CD4-positive, alpha-beta T cell (primary cell): ENCODE measurements at regions not wholly inside any gene's neighbourhood (a gene's known extent, or its start where the extent isn't known, plus 50 kb on each side); places are given as distances from the start of the nearest gene placed in this dataset.

Source experiments
- ATAC-seq: fragments of 200-7000 bp; cut with Tn5 transposase; one replicate; pipeline ENCODE4 v1.10.0; 2022; ENCODE audit warnings: mild to moderate bottlenecking; ENCODE audit not compliant: poor library complexity
- CTCF ChIA-PET: fragments of 350-600 bp; sonication (Branson Sonifier 250); formaldehyde crosslinking; loops from one replicate; lab custom pipeline; 2021; ENCODE audit warnings: antibody characterized with exemption, inconsistent platforms; lab: Charles Lee
- POLR2A ChIA-PET: fragments of 350-600 bp; sonication (Branson Sonifier 250); formaldehyde crosslinking; loops from one replicate; lab custom pipeline; 2021; ENCODE audit warnings: antibody characterized with exemption, inconsistent platforms; lab: Charles Lee
- DNase-seq, 14 experiments: peaks; one replicate each; pipeline ENCODE4 v3.0.0-alpha.2; 2013 to 2020; ENCODE audit warnings: mixed read lengths in 2 of 14
- H3K27ac ChIP-seq, 2 donors: one replicate each; pipeline versions ENCODE4 v1.5.1 to v1.7.0; 2013; ENCODE audit warnings: low read length in 2 of 2, low read depth in 1 of 2, mild to moderate bottlenecking in 1 of 2
- H3K27me3 ChIP-seq, 2 experiments: 1 replicate in 1 of 2; 2 replicates in 1 of 2; pipeline versions ENCODE4 v1.6.1 to v1.7.0; 2013; ENCODE audit warnings: low read length in 2 of 2, control low read depth in 1 of 2, mild to moderate bottlenecking in 1 of 2, moderate library complexity in 1 of 2; ENCODE audit not compliant: insufficient read depth in 2 of 2, control insufficient read depth in 1 of 2
- H3K36me3 ChIP-seq: one replicate; pipeline ENCODE4 v1.6.1; 2013; ENCODE audit warnings: low read length, control low read depth; ENCODE audit not compliant: insufficient read depth
- H3K4me1 ChIP-seq: one replicate; pipeline ENCODE4 v1.6.1; 2013; ENCODE audit warnings: low read length, control low read depth; ENCODE audit not compliant: insufficient read depth
- H3K4me3 ChIP-seq: one replicate; pipeline ENCODE4 v1.5.1; 2013; ENCODE audit warnings: mild to moderate bottlenecking, low read length, moderate library complexity
- H3K9me3 ChIP-seq, 2 experiments: 1 replicate in 1 of 2; 2 replicates in 1 of 2; pipeline versions ENCODE4 v1.6.1 to v1.7.0; 2013; ENCODE audit warnings: low read length in 2 of 2, mild to moderate bottlenecking in 2 of 2, control low read depth in 1 of 2, moderate library complexity in 1 of 2; ENCODE audit not compliant: control insufficient read depth in 1 of 2, insufficient read depth in 1 of 2
- H3K27ac Mint-ChIP-seq: one replicate; pipeline ENCODE4 v1.8.0; 2020; ENCODE audit warnings: mixed read lengths
- H3K27me3 Mint-ChIP-seq: one replicate; pipeline ENCODE4 v1.8.0; 2021; ENCODE audit warnings: mixed read lengths
- H3K36me3 Mint-ChIP-seq: one replicate; pipeline ENCODE4 v1.8.0; 2021; ENCODE audit warnings: low read depth, mixed read lengths
- H3K4me1 Mint-ChIP-seq: one replicate; pipeline ENCODE4 v1.8.0; 2021; ENCODE audit warnings: low read depth, mixed read lengths
- H3K4me3 Mint-ChIP-seq: one replicate; pipeline ENCODE4 v1.8.0; 2020; ENCODE audit warnings: mild to moderate bottlenecking, mixed read lengths
- H3K9me3 Mint-ChIP-seq: one replicate; pipeline ENCODE4 v1.8.0; 2020; ENCODE audit warnings: mixed read lengths
- intact Hi-C, 2 experiments: fragments of 100-400 bp; cut with DNase I in 1 of 2; cut with micrococcal nuclease in 1 of 2; formaldehyde crosslinking; loops; one replicate each; pipeline versions ENCODE4 v1.15.1 to v1.9.0; 2023 to 2025; cut with DNase I, micrococcal nuclease
- TF ChIP-seq, protein P1 (sequence below): fragments of 200-600 bp; IDR thresholded peaks from one replicate; pipeline ENCODE4 v1.8.0; 2022; ENCODE audit warnings: antibody characterized with exemption, mild to moderate bottlenecking

DNA sequence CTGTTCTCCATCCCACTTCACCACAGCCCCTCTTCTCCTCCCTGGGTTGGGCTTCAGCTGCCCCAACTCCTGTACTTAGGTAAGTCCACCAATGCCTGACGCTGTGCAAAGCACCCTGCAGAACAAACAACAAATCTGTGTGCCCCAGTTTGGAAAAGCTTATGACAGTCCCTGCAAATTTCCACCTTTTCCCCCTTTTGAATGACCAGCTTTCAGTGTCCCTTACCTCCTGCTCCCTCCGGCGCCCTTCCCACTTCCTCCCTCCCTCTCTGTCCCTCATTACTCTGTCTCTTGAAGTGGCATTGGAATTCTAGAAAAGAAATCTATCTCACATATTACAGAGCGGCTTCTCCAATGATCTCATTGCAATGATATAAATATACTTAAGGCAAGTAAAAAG is 352.9 kb upstream of the B3GAT1 start:
- H3K4me3 Mint-ChIP-seq = no peak overlapping the region
- H3K36me3 Mint-ChIP-seq = peaks cover 5% of the 10 kb centered on the region
- H3K9me3 ChIP-seq = peaks cover 11 to 17% of the 10 kb centered on the region in 2 experiments
- TF ChIP-seq, protein P1, sequence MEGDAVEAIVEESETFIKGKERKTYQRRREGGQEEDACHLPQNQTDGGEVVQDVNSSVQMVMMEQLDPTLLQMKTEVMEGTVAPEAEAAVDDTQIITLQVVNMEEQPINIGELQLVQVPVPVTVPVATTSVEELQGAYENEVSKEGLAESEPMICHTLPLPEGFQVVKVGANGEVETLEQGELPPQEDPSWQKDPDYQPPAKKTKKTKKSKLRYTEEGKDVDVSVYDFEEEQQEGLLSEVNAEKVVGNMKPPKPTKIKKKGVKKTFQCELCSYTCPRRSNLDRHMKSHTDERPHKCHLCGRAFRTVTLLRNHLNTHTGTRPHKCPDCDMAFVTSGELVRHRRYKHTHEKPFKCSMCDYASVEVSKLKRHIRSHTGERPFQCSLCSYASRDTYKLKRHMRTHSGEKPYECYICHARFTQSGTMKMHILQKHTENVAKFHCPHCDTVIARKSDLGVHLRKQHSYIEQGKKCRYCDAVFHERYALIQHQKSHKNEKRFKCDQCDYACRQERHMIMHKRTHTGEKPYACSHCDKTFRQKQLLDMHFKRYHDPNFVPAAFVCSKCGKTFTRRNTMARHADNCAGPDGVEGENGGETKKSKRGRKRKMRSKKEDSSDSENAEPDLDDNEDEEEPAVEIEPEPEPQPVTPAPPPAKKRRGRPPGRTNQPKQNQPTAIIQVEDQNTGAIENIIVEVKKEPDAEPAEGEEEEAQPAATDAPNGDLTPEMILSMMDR = no peak
- peaks cover 6% of the 10 kb centered on the region for H3K9me3 Mint-ChIP-seq
- H3K4me1 ChIP-seq = no peaks in the 10 kb centered on the region
- intact Hi-C loops = no loop called here
- peaks cover 0 to 4% of the 10 kb centered on the region in 2 experiments for H3K27me3 ChIP-seq
- no peak overlapping the region for H3K27ac ChIP-seq
- no peak for DNase-seq
- ATAC-seq = no peak
- ChIA-PET POLR2A (no interaction called here), CTCF (no interaction called here)
- H3K36me3 ChIP-seq = no peaks in the 10 kb centered on the region
- H3K27ac Mint-ChIP-seq = no peak overlapping the region
- no peak overlapping the region for H3K4me3 ChIP-seq
- peaks cover 26% of the 10 kb centered on the region for H3K27me3 Mint-ChIP-seq
- no peaks in the 10 kb centered on the region for H3K4me1 Mint-ChIP-seq

DNA sequence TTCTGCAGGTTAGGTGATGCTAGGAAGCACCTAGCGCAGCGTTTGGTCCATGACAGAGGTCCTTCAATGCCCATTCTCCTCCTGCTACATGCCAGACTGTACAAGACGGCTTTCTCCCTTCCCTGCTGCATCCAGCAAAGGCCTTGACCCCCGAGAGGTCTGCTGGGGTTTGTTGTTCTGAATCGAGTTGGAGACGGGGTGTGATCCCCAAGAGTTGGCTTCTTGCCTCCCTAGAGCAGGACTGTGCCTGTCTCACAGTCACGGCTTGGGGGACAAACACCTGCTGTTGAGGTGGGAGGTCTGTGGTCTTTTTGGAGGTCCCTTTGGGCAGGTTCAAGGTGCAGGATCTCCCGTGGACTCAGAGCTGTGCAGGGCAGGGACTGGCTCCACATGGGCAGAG is 352.3 kb upstream of the B3GAT1 start:
- TF ChIP-seq, protein P1 = no peak
- no peak overlapping the region for H3K27ac Mint-ChIP-seq
- Histone ChIP-seq H3K4me3 (no peak overlapping the region), H3K9me3 (peaks cover 11 to 17% of the 10 kb centered on the region in 2 experiments), H3K27me3 (peaks cover 0 to 4% of the 10 kb centered on the region in 2 experiments), H3K36me3 (no peaks in the 10 kb centered on the region), H3K4me1 (no peaks in the 10 kb centered on the region), H3K27ac (no peak overlapping the region)
- ChIA-PET CTCF (no interaction called here), POLR2A (no interaction called here)
- peaks cover 26% of the 10 kb centered on the region for H3K27me3 Mint-ChIP-seq
- DNase-seq (no peak), ATAC-seq (no peak)
- H3K9me3 Mint-ChIP-seq = peaks cover 6% of the 10 kb centered on the region
- no peaks in the 10 kb centered on the region for H3K4me1 Mint-ChIP-seq
- intact Hi-C loops = no loop called here
- peaks cover 5% of the 10 kb centered on the region for H3K36me3 Mint-ChIP-seq
- H3K4me3 Mint-ChIP-seq = no peak overlapping the region

DNA sequence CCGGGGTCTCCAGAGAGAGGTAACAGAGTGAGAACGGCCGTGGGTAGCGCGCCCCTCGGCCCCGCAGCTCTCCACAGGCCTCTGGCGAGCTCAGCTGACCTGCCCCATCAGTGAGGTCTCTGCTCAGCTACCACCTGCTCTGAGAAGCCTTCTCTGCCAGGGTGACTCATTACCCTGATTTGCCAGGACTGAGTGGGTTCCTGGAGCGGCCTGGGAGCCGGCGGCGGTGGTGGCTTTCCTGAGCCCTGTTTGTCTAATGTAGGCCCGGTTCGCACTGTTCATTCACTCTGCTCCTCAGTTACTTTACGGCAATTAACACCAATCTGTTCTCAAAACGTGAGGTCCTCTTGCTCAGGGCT is 351.0 kb upstream of the B3GAT1 start:
- ATAC-seq = no peak
- POLR2A ChIA-PET = no interaction called here
- H3K9me3 ChIP-seq = peaks cover 0 to 17% of the 10 kb centered on the region in 2 experiments
- H3K27ac Mint-ChIP-seq = no peak overlapping the region
- no peaks in the 10 kb centered on the region for H3K4me1 Mint-ChIP-seq
- no peak overlapping the region for H3K27ac ChIP-seq
- H3K36me3 ChIP-seq = no peaks in the 10 kb centered on the region
- H3K27me3 ChIP-seq = peaks cover 0 to 4% of the 10 kb centered on the region in 2 experiments
- peaks cover 5% of the 10 kb centered on the region for H3K36me3 Mint-ChIP-seq
- H3K27me3 Mint-ChIP-seq = peaks cover 26% of the 10 kb centered on the region
- CTCF ChIA-PET = no interaction called here
- intact Hi-C loops = no loop called here
- H3K4me3 ChIP-seq = no peak overlapping the region
- DNase-seq = no peak
- H3K9me3 Mint-ChIP-seq = peaks cover 6% of the 10 kb centered on the region
- peak overlapping the region; percentile 18 for H3K4me3 Mint-ChIP-seq
- TF ChIP-seq, protein P1 = no peak
- H3K4me1 ChIP-seq = no peaks in the 10 kb centered on the region
